ENCODE measurements at regions not wholly inside any gene's neighbourhood (a gene's known extent, or its start where the extent isn't known, plus 50 kb on each side); places are given as distances from the start of the nearest gene placed in this dataset.

DNA sequence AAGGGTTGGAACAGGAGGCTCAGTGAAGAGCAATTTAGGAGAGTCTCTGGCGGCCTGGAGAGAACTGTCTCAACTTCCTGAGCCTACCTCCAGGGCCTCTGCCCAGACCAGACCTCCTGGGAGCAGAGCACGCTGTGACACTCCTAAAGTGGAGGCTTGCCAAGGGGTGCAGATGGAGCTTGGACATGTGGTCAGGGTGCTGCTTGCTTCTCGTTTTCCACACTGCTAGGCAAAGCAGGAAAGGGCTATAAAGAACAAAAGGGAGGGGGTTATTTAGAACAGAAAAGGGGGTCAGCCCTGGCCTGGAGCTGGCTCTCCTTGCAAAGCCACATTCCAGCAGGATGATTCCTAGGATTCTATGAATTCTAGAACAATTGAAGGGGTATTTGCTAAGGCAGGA, 145.7 kb upstream of the GGTLC1 start:
- POLR2A ChIA-PET, result no interaction called here
- H3K4me1 ChIP-seq (ENCODE audit: control insufficient read depth in 2 of 2, insufficient read depth in 2 of 2, low read length in 2 of 2), result no peaks in the 10 kb centered on the region
- H3K27me3 ChIP-seq (replicated peaks in 1 of 4; ENCODE audit: control extremely low read depth in 1 of 4, control insufficient read depth in 3 of 4, insufficient read depth in 4 of 4, low read length in 3 of 4), result no peaks in the 10 kb centered on the region
- no peak overlapping the region for H2AFZ ChIP-seq (ENCODE audit: insufficient read depth, low read depth, low read length, poor library complexity, severe bottlenecking)
- DNase-seq (no peak), ATAC-seq (ENCODE audit: low read depth) (no peak)
- no peak for TF ChIP-seq EZH2 (IDR thresholded peaks at IDR 0.05; ENCODE audit: borderline replicate concordance, insufficient read depth, low read depth, low read length, poor library complexity, severe bottlenecking)
- TF ChIP-seq, protein P1, sequence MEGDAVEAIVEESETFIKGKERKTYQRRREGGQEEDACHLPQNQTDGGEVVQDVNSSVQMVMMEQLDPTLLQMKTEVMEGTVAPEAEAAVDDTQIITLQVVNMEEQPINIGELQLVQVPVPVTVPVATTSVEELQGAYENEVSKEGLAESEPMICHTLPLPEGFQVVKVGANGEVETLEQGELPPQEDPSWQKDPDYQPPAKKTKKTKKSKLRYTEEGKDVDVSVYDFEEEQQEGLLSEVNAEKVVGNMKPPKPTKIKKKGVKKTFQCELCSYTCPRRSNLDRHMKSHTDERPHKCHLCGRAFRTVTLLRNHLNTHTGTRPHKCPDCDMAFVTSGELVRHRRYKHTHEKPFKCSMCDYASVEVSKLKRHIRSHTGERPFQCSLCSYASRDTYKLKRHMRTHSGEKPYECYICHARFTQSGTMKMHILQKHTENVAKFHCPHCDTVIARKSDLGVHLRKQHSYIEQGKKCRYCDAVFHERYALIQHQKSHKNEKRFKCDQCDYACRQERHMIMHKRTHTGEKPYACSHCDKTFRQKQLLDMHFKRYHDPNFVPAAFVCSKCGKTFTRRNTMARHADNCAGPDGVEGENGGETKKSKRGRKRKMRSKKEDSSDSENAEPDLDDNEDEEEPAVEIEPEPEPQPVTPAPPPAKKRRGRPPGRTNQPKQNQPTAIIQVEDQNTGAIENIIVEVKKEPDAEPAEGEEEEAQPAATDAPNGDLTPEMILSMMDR (IDR thresholded peaks at IDR 0.05), result no peak
- H3K27ac ChIP-seq (ENCODE audit: low read length in 2 of 2), result no peak overlapping the region
- H3K36me3 ChIP-seq (replicated peaks in 1 of 2; ENCODE audit: control extremely low read depth in 1 of 2, control insufficient read depth in 1 of 2, extremely low read depth in 1 of 2, insufficient read depth in 2 of 2, low read length in 1 of 2), result no peaks in the 10 kb centered on the region
- H3K4me3 Mint-ChIP-seq, result no peak overlapping the region
- intact Hi-C loops (cut with micrococcal nuclease), result no loop called here
- no peak overlapping the region for H3K4me3 ChIP-seq (ENCODE audit: control extremely low read depth in 1 of 5, extremely low read depth in 1 of 5, insufficient read depth in 1 of 5, low read depth in 2 of 5, low read length in 4 of 5)
- peaks cover 0 to 7% (median 0%) of the 10 kb centered on the region in 3 donors for H3K9me3 ChIP-seq (ENCODE audit: control extremely low read depth in 1 of 3, control insufficient read depth in 2 of 3, insufficient read depth in 1 of 3, low read length in 2 of 3)
- H3K27me3 Mint-ChIP-seq, result peaks cover 10% of the 10 kb centered on the region
- no peaks in the 10 kb centered on the region for H3K4me1 Mint-ChIP-seq
- H4K20me1 ChIP-seq (ENCODE audit: control insufficient read depth, insufficient read depth, low read length, poor library complexity, severe bottlenecking), result no peaks in the 10 kb centered on the region
- CTCF ChIA-PET, result interaction anchor here (0.5 kb wide), 1 partner anchor 1270 kb away, joined by 4 read pairs; no protein-coding TSS in a partner anchor
- H3K4me2 ChIP-seq (replicated peaks; ENCODE audit: low read depth, low read length, poor library complexity, severe bottlenecking), result no peak overlapping the region
- WGBS (ENCODE audit: insufficient coverage), result 32% methylated on average over 3 of the region's 3 CpGs
- H3K79me2 ChIP-seq (ENCODE audit: control insufficient read depth, insufficient read depth, low read length), result no peaks in the 10 kb centered on the region
- no peak overlapping the region for H3K27ac Mint-ChIP-seq
- no peaks in the 10 kb centered on the region for H3K9me3 Mint-ChIP-seq (ENCODE audit: insufficient read depth)
- no peak overlapping the region for H3K9ac ChIP-seq (ENCODE audit: low read length)

DNA sequence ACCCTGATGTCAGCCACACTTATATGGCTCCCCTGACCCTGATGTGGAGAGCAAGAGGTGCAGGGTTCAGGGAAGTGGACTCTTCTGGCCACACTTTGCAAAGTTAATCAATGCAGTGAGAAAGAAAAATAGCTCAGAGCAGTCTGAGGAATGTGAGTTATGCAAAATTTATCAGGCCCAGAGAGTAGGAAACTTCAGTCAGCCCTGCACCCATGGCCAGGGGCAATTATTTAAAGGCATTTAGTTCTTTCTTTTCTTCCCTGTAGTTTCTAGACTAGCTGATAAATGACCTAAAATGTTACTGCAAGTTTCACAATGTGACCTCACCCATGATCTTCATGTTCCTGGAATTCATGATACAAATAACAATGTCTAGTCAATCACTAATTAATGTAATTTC, 143.7 kb upstream of the GGTLC1 start:
- H3K79me2 ChIP-seq (ENCODE audit: control insufficient read depth, insufficient read depth, low read length), result no peaks in the 10 kb centered on the region
- ATAC-seq (ENCODE audit: low read depth) (no peak), DNase-seq (no peak)
- ChIA-PET CTCF (no interaction called here), POLR2A (no interaction called here)
- intact Hi-C loops (cut with micrococcal nuclease), result no loop called here
- H3K4me3 Mint-ChIP-seq, result no peak overlapping the region
- no peak overlapping the region for H3K4me3 ChIP-seq (ENCODE audit: control extremely low read depth in 1 of 5, extremely low read depth in 1 of 5, insufficient read depth in 1 of 5, low read depth in 2 of 5, low read length in 4 of 5)
- H3K27me3 Mint-ChIP-seq, result peaks cover 14% of the 10 kb centered on the region
- no peak overlapping the region for H3K4me2 ChIP-seq (replicated peaks; ENCODE audit: low read depth, low read length, poor library complexity, severe bottlenecking)
- no peak overlapping the region for H3K27ac Mint-ChIP-seq
- no peaks in the 10 kb centered on the region for H3K36me3 ChIP-seq (replicated peaks in 1 of 2; ENCODE audit: control extremely low read depth in 1 of 2, control insufficient read depth in 1 of 2, extremely low read depth in 1 of 2, insufficient read depth in 2 of 2, low read length in 1 of 2)
- no peaks in the 10 kb centered on the region for H3K9me3 Mint-ChIP-seq (ENCODE audit: insufficient read depth)
- no peaks in the 10 kb centered on the region for H3K4me1 ChIP-seq (ENCODE audit: control insufficient read depth in 2 of 2, insufficient read depth in 2 of 2, low read length in 2 of 2)
- no peaks in the 10 kb centered on the region for H3K27me3 ChIP-seq (replicated peaks in 1 of 4; ENCODE audit: control extremely low read depth in 1 of 4, control insufficient read depth in 3 of 4, insufficient read depth in 4 of 4, low read length in 3 of 4)
- no peaks in the 10 kb centered on the region for H3K4me1 Mint-ChIP-seq
- no peak for TF ChIP-seq EZH2 (IDR thresholded peaks at IDR 0.05; ENCODE audit: borderline replicate concordance, insufficient read depth, low read depth, low read length, poor library complexity, severe bottlenecking)
- TF ChIP-seq, protein P1 (IDR thresholded peaks at IDR 0.05), result no peak
- peaks cover 0 to 7% (median 0%) of the 10 kb centered on the region in 3 donors for H3K9me3 ChIP-seq (ENCODE audit: control extremely low read depth in 1 of 3, control insufficient read depth in 2 of 3, insufficient read depth in 1 of 3, low read length in 2 of 3)
- no peak overlapping the region for H3K27ac ChIP-seq (ENCODE audit: low read length in 2 of 2)
- H4K20me1 ChIP-seq (ENCODE audit: control insufficient read depth, insufficient read depth, low read length, poor library complexity, severe bottlenecking), result no peaks in the 10 kb centered on the region
- no peak overlapping the region for H2AFZ ChIP-seq (ENCODE audit: insufficient read depth, low read depth, low read length, poor library complexity, severe bottlenecking)
- no peak overlapping the region for H3K9ac ChIP-seq (ENCODE audit: low read length)
